Ascending aorta (tissue), 2 donors: ENCODE measurements at regions not wholly inside any gene's neighbourhood (a gene's known extent, or its start where the extent isn't known, plus 50 kb on each side); places are given as distances from the start of the nearest gene placed in this dataset.
"Not testable (repeated sequence)": the region's sequence is repeated elsewhere in the genome, so short reads cannot be mapped to it uniquely, and the experiment has no call there.

Experiments used
- DNase-seq, 2 donors: peaks; one replicate each; pipeline ENCODE4 v3.0.0-alpha.2; 2019; ENCODE audit warnings: low spot score in 2 of 2
- H3K27ac ChIP-seq, 2 donors: fragments of 200-600 bp; sonication (generic); one replicate each; pipeline ENCODE4 v1.5.1; 2016 to 2017; ENCODE audit warnings: mild to moderate bottlenecking in 1 of 2
- H3K27me3 ChIP-seq: fragments of 200-600 bp; sonication (generic); one replicate; pipeline ENCODE4 v1.5.1; 2017
- H3K36me3 ChIP-seq, 2 donors: fragments of 200-600 bp; sonication (generic); one replicate each; pipeline ENCODE4 v1.5.1; 2016
- H3K4me1 ChIP-seq, 2 donors: fragments of 200-600 bp; sonication (generic); one replicate each; pipeline ENCODE4 v1.5.1; 2016 to 2017; ENCODE audit warnings: mild to moderate bottlenecking in 1 of 2
- H3K4me3 ChIP-seq, 2 donors: fragments of 200-600 bp; sonication (generic); one replicate each; pipeline ENCODE4 v1.5.1; 2016 to 2017; ENCODE audit warnings: mild to moderate bottlenecking in 1 of 2
- H3K9me3 ChIP-seq, 2 donors: fragments of 200-600 bp; sonication (generic); one replicate each; pipeline ENCODE4 v1.5.1; 2016
- CTCF ChIP-seq, 3 experiments: fragments of 200-600 bp in 2 of 3; fragments of 450-650 bp in 1 of 3; sonication (generic) in 2 of 3; IDR thresholded peaks; one replicate each; pipeline ENCODE4 v1.5.1; 2016 to 2019; ENCODE audit warnings: antibody characterized with exemption in 3 of 3, mild to moderate bottlenecking in 1 of 3, moderate library complexity in 1 of 3
- intact Hi-C: fragments of 100-400 bp; cut with DNase I; formaldehyde crosslinking; loops from one replicate; pipeline ENCODE4 v1.15.1; 2023

GRCh38 chr5:118520771-118521415 is 467.5 kb downstream of the DTWD2 start:
- Histone ChIP-seq H3K4me1 (peaks cover 0 to 6% of the 10 kb centered on the region in 2 donors), H3K9me3 (no peaks in the 10 kb centered on the region), H3K36me3 (no peaks in the 10 kb centered on the region), H3K27me3 (no peaks in the 10 kb centered on the region), H3K4me3 (no peak overlapping the region), H3K27ac (no peak overlapping the region)
- DNase-seq: no peak
- intact Hi-C loops: no loop called here
- no peak for TF ChIP-seq CTCF (IDR thresholded peaks at IDR 0.05)

GRCh38 chr5:118519466-118519865 is 468.9 kb downstream of the DTWD2 start:
- no peak for TF ChIP-seq CTCF (IDR thresholded peaks at IDR 0.05)
- Histone ChIP-seq H3K27ac (no peak overlapping the region), H3K4me3 (no peak overlapping the region), H3K9me3 (no peaks in the 10 kb centered on the region), H3K27me3 (no peaks in the 10 kb centered on the region), H3K36me3 (no peaks in the 10 kb centered on the region), H3K4me1 (peaks cover 0 to 6% of the 10 kb centered on the region in 2 donors)
- intact Hi-C loops: no loop called here
- no peak for DNase-seq

- H3K27me3 ChIP-seq: no peaks in the 10 kb centered on the region
- H3K36me3 ChIP-seq: no peaks in the 10 kb centered on the region
- intact Hi-C loops: no loop called here
- H3K4me1 ChIP-seq: peaks cover 0 to 6% of the 10 kb centered on the region in 2 donors
- no peak overlapping the region for H3K27ac ChIP-seq
- H3K4me3 ChIP-seq: no peak overlapping the region
- no peak for TF ChIP-seq CTCF (IDR thresholded peaks at IDR 0.05)
- no peak for DNase-seq
- no peaks in the 10 kb centered on the region for H3K9me3 ChIP-seq
Observed at GRCh38 chr5:118518720-118519119, 469.6 kb downstream of the DTWD2 start.

- Histone ChIP-seq H3K4me3 (no peak overlapping the region), H3K36me3 (no peaks in the 10 kb centered on the region), H3K4me1 (no peaks in the 10 kb centered on the region), H3K9me3 (no peaks in the 10 kb centered on the region), H3K27me3 (no peaks in the 10 kb centered on the region), H3K27ac (no peak overlapping the region)
- intact Hi-C loops: no loop called here
- no peak for DNase-seq
- TF ChIP-seq CTCF (IDR thresholded peaks at IDR 0.05): no peak
Observed at GRCh38 chr5:118511846-118512245, 476.5 kb downstream of the DTWD2 start.

- Histone ChIP-seq H3K27me3 (no peaks in the 10 kb centered on the region), H3K27ac (no peak overlapping the region), H3K4me1 (no peaks in the 10 kb centered on the region), H3K9me3 (no peaks in the 10 kb centered on the region), H3K36me3 (no peaks in the 10 kb centered on the region), H3K4me3 (no peak overlapping the region)
- intact Hi-C loops: no loop called here
- TF ChIP-seq CTCF (IDR thresholded peaks at IDR 0.05): no peak
- DNase-seq: no peak
Observed at GRCh38 chr5:118506217-118506852, 482.0 kb downstream of the DTWD2 start.

GRCh38 chr5:118502232-118502631 is 486.1 kb downstream of the DTWD2 start:
- H3K36me3 ChIP-seq, intact Hi-C loops, H3K4me1 ChIP-seq, H3K27me3 ChIP-seq, H3K27ac ChIP-seq, DNase-seq, H3K9me3 ChIP-seq, H3K4me3 ChIP-seq: not testable (repeated sequence)
